ENCODE measurements at regions not wholly inside any gene's neighbourhood (a gene's known extent, or its start where the extent isn't known, plus 50 kb on each side); places are given as distances from the start of the nearest gene placed in this dataset.
"Not testable (repeated sequence)": the region's sequence is repeated elsewhere in the genome, so short reads cannot be mapped to it uniquely, and the experiment has no call there.

DNA sequence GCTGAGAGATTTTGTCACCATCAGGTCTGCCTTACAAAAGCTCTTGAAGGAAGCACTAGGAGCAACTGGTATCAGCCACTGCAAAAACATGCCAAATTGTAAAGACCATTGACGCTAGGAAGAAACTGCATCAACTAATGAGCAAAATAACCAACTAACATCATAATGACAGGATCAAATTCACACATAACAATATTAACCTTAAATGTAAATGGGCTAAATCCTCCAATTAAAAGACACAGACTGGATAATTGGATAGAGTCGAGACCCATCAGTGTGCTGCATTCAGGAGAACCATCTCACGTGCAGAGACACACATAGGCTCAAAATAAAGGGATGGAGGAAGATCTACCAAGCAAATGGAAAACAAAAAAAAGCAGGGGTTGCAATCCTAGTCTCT lies 53.1 kb upstream of the SELENOP start:
- H3K4me3 Mint-ChIP-seq; H3K36me3 Mint-ChIP-seq (ENCODE audit: low read depth); H3K4me1 Mint-ChIP-seq; DNase-seq; H3K9me3 Mint-ChIP-seq; CTCF ChIA-PET; POLR2A ChIA-PET; H3K27ac Mint-ChIP-seq: not testable (repeated sequence)
- H3K27me3 Mint-ChIP-seq: peaks cover 46% of the 10 kb centered on the region

All from activated CD4-positive, alpha-beta T cell treated with anti-CD3 and anti-CD28 coated beads, Interleukin-2, amount 10 ng/mL, durations not matched to agents 7 days and 5 days (primary cell).